ENCODE measurements at regions not wholly inside any gene's neighbourhood (a gene's known extent, or its start where the extent isn't known, plus 50 kb on each side); places are given as distances from the start of the nearest gene placed in this dataset.

- no peak overlapping the region for H3K4me3 ChIP-seq (ENCODE audit: severe bottlenecking)
- no peaks in the 10 kb centered on the region for H3K27me3 ChIP-seq (ENCODE audit: insufficient read depth, poor library complexity, severe bottlenecking)
- H3K4me1 ChIP-seq (ENCODE audit: insufficient read depth, poor library complexity, severe bottlenecking), result no peaks in the 10 kb centered on the region
- no peaks in the 10 kb centered on the region for H3K9me3 ChIP-seq (ENCODE audit: severe bottlenecking)
- ATAC-seq (ENCODE audit: low read depth), result no peak
- no peak overlapping the region for H3K27ac ChIP-seq (ENCODE audit: poor library complexity, severe bottlenecking)
- DNase-seq (ENCODE audit: low spot score), result no peak
- TF ChIP-seq CTCF (IDR thresholded peaks at IDR 0.05; ENCODE audit: poor library complexity, severe bottlenecking), result no peak
- no peaks in the 10 kb centered on the region for H3K36me3 ChIP-seq (ENCODE audit: low read depth)
These were observed 1011.4 kb downstream of the UQCRFS1 start for GRCh38 chr19:28201462-28201943.

- ATAC-seq (ENCODE audit: low read depth) (no peak), DNase-seq (ENCODE audit: low spot score) (no peak)
- TF ChIP-seq CTCF (IDR thresholded peaks at IDR 0.05; ENCODE audit: poor library complexity, severe bottlenecking), result no peak
- no peak overlapping the region for H3K4me3 ChIP-seq (ENCODE audit: severe bottlenecking)
- no peaks in the 10 kb centered on the region for H3K4me1 ChIP-seq (ENCODE audit: insufficient read depth, poor library complexity, severe bottlenecking)
- no peaks in the 10 kb centered on the region for H3K9me3 ChIP-seq (ENCODE audit: severe bottlenecking)
- H3K27me3 ChIP-seq (ENCODE audit: insufficient read depth, poor library complexity, severe bottlenecking), result no peaks in the 10 kb centered on the region
- no peak overlapping the region for H3K27ac ChIP-seq (ENCODE audit: poor library complexity, severe bottlenecking)
- no peaks in the 10 kb centered on the region for H3K36me3 ChIP-seq (ENCODE audit: low read depth)
These were observed 1013.6 kb downstream of the UQCRFS1 start for GRCh38 chr19:28199323-28199722.

- no peak overlapping the region for H3K4me3 ChIP-seq (ENCODE audit: severe bottlenecking)
- no peaks in the 10 kb centered on the region for H3K27me3 ChIP-seq (ENCODE audit: insufficient read depth, poor library complexity, severe bottlenecking)
- ATAC-seq (ENCODE audit: low read depth) (no peak), DNase-seq (ENCODE audit: low spot score) (no peak)
- H3K27ac ChIP-seq (ENCODE audit: poor library complexity, severe bottlenecking), result no peak overlapping the region
- no peaks in the 10 kb centered on the region for H3K9me3 ChIP-seq (ENCODE audit: severe bottlenecking)
- TF ChIP-seq CTCF (IDR thresholded peaks at IDR 0.05; ENCODE audit: poor library complexity, severe bottlenecking), result no peak
- no peaks in the 10 kb centered on the region for H3K4me1 ChIP-seq (ENCODE audit: insufficient read depth, poor library complexity, severe bottlenecking)
- H3K36me3 ChIP-seq (ENCODE audit: low read depth), result no peaks in the 10 kb centered on the region
These were observed 1016.0 kb downstream of the UQCRFS1 start for GRCh38 chr19:28196961-28197360.

GRCh38 chr19:28196101-28196500 lies 1016.9 kb downstream of the UQCRFS1 start:
- no peaks in the 10 kb centered on the region for H3K9me3 ChIP-seq (ENCODE audit: severe bottlenecking)
- H3K36me3 ChIP-seq (ENCODE audit: low read depth), result no peaks in the 10 kb centered on the region
- H3K27ac ChIP-seq (ENCODE audit: poor library complexity, severe bottlenecking), result no peak overlapping the region
- H3K4me3 ChIP-seq (ENCODE audit: severe bottlenecking), result no peak overlapping the region
- H3K27me3 ChIP-seq (ENCODE audit: insufficient read depth, poor library complexity, severe bottlenecking), result no peaks in the 10 kb centered on the region
- DNase-seq (ENCODE audit: low spot score) (no peak), ATAC-seq (ENCODE audit: low read depth) (no peak)
- H3K4me1 ChIP-seq (ENCODE audit: insufficient read depth, poor library complexity, severe bottlenecking), result no peaks in the 10 kb centered on the region
- no peak for TF ChIP-seq CTCF (IDR thresholded peaks at IDR 0.05; ENCODE audit: poor library complexity, severe bottlenecking)

- H3K4me1 ChIP-seq (ENCODE audit: insufficient read depth, poor library complexity, severe bottlenecking), result no peaks in the 10 kb centered on the region
- no peak overlapping the region for H3K27ac ChIP-seq (ENCODE audit: poor library complexity, severe bottlenecking)
- ATAC-seq (ENCODE audit: low read depth) (no peak), DNase-seq (ENCODE audit: low spot score) (no peak)
- no peaks in the 10 kb centered on the region for H3K27me3 ChIP-seq (ENCODE audit: insufficient read depth, poor library complexity, severe bottlenecking)
- no peaks in the 10 kb centered on the region for H3K36me3 ChIP-seq (ENCODE audit: low read depth)
- H3K9me3 ChIP-seq (ENCODE audit: severe bottlenecking), result no peaks in the 10 kb centered on the region
- TF ChIP-seq CTCF (IDR thresholded peaks at IDR 0.05; ENCODE audit: poor library complexity, severe bottlenecking), result no peak
- H3K4me3 ChIP-seq (ENCODE audit: severe bottlenecking), result no peak overlapping the region
These were observed 1027.3 kb downstream of the UQCRFS1 start for GRCh38 chr19:28185646-28186045.
